ENCODE measurements at regions not wholly inside any gene's neighbourhood (a gene's known extent, or its start where the extent isn't known, plus 50 kb on each side); places are given as distances from the start of the nearest gene placed in this dataset.

- TF ChIP-seq POLR2A (IDR thresholded peaks at IDR 0.05) = no peak
- TF ChIP-seq, protein P1, sequence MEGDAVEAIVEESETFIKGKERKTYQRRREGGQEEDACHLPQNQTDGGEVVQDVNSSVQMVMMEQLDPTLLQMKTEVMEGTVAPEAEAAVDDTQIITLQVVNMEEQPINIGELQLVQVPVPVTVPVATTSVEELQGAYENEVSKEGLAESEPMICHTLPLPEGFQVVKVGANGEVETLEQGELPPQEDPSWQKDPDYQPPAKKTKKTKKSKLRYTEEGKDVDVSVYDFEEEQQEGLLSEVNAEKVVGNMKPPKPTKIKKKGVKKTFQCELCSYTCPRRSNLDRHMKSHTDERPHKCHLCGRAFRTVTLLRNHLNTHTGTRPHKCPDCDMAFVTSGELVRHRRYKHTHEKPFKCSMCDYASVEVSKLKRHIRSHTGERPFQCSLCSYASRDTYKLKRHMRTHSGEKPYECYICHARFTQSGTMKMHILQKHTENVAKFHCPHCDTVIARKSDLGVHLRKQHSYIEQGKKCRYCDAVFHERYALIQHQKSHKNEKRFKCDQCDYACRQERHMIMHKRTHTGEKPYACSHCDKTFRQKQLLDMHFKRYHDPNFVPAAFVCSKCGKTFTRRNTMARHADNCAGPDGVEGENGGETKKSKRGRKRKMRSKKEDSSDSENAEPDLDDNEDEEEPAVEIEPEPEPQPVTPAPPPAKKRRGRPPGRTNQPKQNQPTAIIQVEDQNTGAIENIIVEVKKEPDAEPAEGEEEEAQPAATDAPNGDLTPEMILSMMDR (IDR thresholded peaks at IDR 0.05) = no peak
Observed at GRCh38 chr4:127580300-127580699, 52.5 kb upstream of the INTU start.
